Ovary (tissue), 7 donors: ENCODE measurements at regions not wholly inside any gene's neighbourhood (a gene's known extent, or its start where the extent isn't known, plus 50 kb on each side); places are given as distances from the start of the nearest gene placed in this dataset.

Experiments used
- DNase-seq, 5 donors: peaks; one replicate each; pipeline ENCODE4 v3.0.0-alpha.2; 2019 to 2020
- H3K27ac ChIP-seq, 2 donors: fragments of 200-600 bp; one replicate each; pipeline versions ENCODE4 v1.5.1 to v1.8.0; 2019 to 2022
- H3K27me3 ChIP-seq: fragments of 200-600 bp; one replicate; pipeline ENCODE4 v1.8.0; 2022
- H3K36me3 ChIP-seq: fragments of 200-600 bp; sonication (generic); one replicate; pipeline ENCODE4 v1.5.1; 2019
- H3K4me1 ChIP-seq: one replicate; pipeline ENCODE4 v1.8.1; 2013; ENCODE audit warnings: mild to moderate bottlenecking, moderate library complexity; ENCODE audit not compliant: insufficient read depth
- H3K4me3 ChIP-seq: fragments of 200-600 bp; sonication (generic); one replicate; pipeline ENCODE4 v1.5.1; 2017
- H3K9me3 ChIP-seq, 2 donors: fragments of 200-600 bp in 1 of 2; sonication (generic) in 1 of 2; one replicate each; pipeline versions ENCODE4 v1.5.1 to v1.8.1; 2013 to 2019; ENCODE audit warnings: mild to moderate bottlenecking in 1 of 2, moderate library complexity in 1 of 2
- CTCF ChIP-seq, 3 donors: fragments of 450-650 bp in 2 of 3; fragments of 200-600 bp in 1 of 3; IDR thresholded peaks; one replicate each; pipeline versions ENCODE4 v1.5.1 to v1.8.0; 2016 to 2022; ENCODE audit warnings: antibody characterized with exemption in 3 of 3, mild to moderate bottlenecking in 1 of 3
- EP300 ChIP-seq: sonication (generic); formaldehyde crosslinking; IDR thresholded peaks from one replicate; pipeline ENCODE4 v1.6.1; 2017; ENCODE audit warnings: antibody characterized with exemption
- POLR2A ChIP-seq: fragments of 450-650 bp; IDR thresholded peaks from one replicate; pipeline ENCODE4 v1.6.1; 2017; ENCODE audit warnings: antibody characterized with exemption, mild to moderate bottlenecking, moderate library complexity
- WGBS, 3 donors: extraction: QIAGEN DNeasy Blood & Tissue Kit in 1 of 3; methylation state at CpG; one replicate each; pipeline versions ENCODE4 v1.1.5 to v1.1.7; 2013 to 2017; 5-methylcytosine and 5-hydroxymethylcytosine counted together
- intact Hi-C, 4 donors: fragments of 100-400 bp; cut with DNase I; formaldehyde crosslinking; loops; one replicate each; pipeline versions ENCODE4 v1.11.0 to v1.15.1; 2022 to 2023
- donor health status: DM: no; HTN: no; CAD: no; lungs with moderate emphysema.
- donor health status: DM: no; HTN: no; CAD: no.
- donor health status: Bipolar disorder and iron deficiency.
- donor health status: DM: no; HTN: no; CAD: no.
- donor health status: DM: yes; HTN: yes; CAD: no.

- Histone ChIP-seq H3K4me1 (no peaks in the 10 kb centered on the region), H3K9me3 (peaks cover 0 to 2% of the 10 kb centered on the region in 2 donors)
- 85 to 90% (median 88%) methylated on average over 2 of the region's 2 CpGs for WGBS, 3 donors
These were observed 289.0 kb upstream of the DAB1 start for GRCh38 chr1:57712846-57713245.

DNA sequence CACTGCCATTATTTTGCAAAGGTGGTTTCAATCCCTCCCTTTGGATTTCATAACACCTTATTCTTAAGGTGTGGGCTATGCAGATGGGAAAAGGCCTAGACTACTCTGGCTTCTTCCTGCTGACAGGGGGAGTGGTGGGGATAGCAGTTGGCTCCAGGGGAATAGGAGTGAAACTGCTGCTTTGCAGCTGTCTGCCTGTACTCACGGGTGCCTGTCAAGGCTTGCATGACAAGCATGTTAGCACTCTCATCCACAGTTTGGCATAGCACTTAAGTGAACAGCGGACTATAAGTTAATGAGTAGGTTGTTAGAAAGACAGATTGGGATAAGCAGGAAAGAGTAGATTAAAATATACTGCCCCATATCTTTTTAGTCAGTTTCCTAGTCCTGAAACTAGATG lies 287.5 kb upstream of the DAB1 start:
- no peak for DNase-seq
- no peaks in the 10 kb centered on the region for H3K36me3 ChIP-seq
- no peak for TF ChIP-seq EP300
- TF ChIP-seq CTCF (IDR thresholded peaks at IDR 0.05): no peak
- TF ChIP-seq POLR2A: no peak
- no peak overlapping the region for H3K27ac ChIP-seq
- H3K9me3 ChIP-seq: peaks cover 0 to 4% of the 10 kb centered on the region in 2 donors
- WGBS, 3 donors: 65 to 73% (median 69%) methylated on average over 2 of the region's 2 CpGs
- intact Hi-C loops: no loop called here
- H3K27me3 ChIP-seq: no peaks in the 10 kb centered on the region
- no peak overlapping the region for H3K4me3 ChIP-seq
- H3K4me1 ChIP-seq: no peaks in the 10 kb centered on the region

More at GRCh38 chr1:57712846-57713245, 289.0 kb upstream of the DAB1 start:
- TF ChIP-seq CTCF (IDR thresholded peaks at IDR 0.05): no peak
- no peak for TF ChIP-seq EP300
- no peak for TF ChIP-seq POLR2A
- intact Hi-C loops: no loop called here
- H3K27me3 ChIP-seq: no peaks in the 10 kb centered on the region
- H3K27ac ChIP-seq: no peak overlapping the region
- no peak for DNase-seq
- H3K4me3 ChIP-seq: no peak overlapping the region
- no peaks in the 10 kb centered on the region for H3K36me3 ChIP-seq

- Histone ChIP-seq H3K27me3 (no peaks in the 10 kb centered on the region), H3K4me3 (no peak overlapping the region), H3K36me3 (no peaks in the 10 kb centered on the region), H3K9me3 (peaks cover 0 to 4% of the 10 kb centered on the region in 2 donors), H3K27ac (no peak overlapping the region), H3K4me1 (no peaks in the 10 kb centered on the region)
- TF ChIP-seq EP300 (no peak), POLR2A (no peak), CTCF (IDR thresholded peaks at IDR 0.05) (no peak)
- intact Hi-C loops: no loop called here
- WGBS, 3 donors: 90 to 96% (median 93%) methylated on average over 1 of the region's 1 CpG
- DNase-seq: no peak
These were observed 283.8 kb upstream of the DAB1 start for GRCh38 chr1:57707631-57708030.

DNA sequence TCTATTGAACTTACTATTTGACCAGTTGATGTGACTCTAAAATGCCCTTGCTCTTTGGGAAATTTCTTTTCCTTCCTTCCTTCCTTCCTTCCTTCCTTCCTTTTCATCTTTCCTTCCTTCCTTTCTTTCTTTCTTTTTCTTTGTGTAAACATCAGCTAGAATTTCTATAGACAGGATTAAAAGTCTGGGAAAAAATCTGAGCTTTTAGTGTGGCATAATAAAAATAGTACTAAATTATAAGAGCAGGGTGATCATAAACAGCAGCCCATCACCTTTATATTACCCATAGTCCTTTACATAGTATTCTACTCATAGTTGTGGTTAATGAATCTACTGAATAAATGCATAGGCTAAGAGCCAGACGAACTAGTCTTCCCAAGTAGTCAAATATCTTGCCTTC lies 281.0 kb upstream of the DAB1 start:
- no peak for TF ChIP-seq EP300
- TF ChIP-seq CTCF (IDR thresholded peaks at IDR 0.05): no peak
- no peak for TF ChIP-seq POLR2A
- H3K9me3 ChIP-seq: peaks cover 0 to 4% of the 10 kb centered on the region in 2 donors
- no peak for DNase-seq
- no peak overlapping the region for H3K4me3 ChIP-seq
- H3K27ac ChIP-seq: no peak overlapping the region
- 55 to 67% (median 64%) methylated on average over 1 of the region's 1 CpG for WGBS, 3 donors
- no peaks in the 10 kb centered on the region for H3K36me3 ChIP-seq
- no peaks in the 10 kb centered on the region for H3K4me1 ChIP-seq
- intact Hi-C loops: no loop called here
- H3K27me3 ChIP-seq: no peaks in the 10 kb centered on the region

- intact Hi-C loops: no loop called here
- H3K9me3 ChIP-seq: peaks cover 0 to 4% of the 10 kb centered on the region in 2 donors
- no peaks in the 10 kb centered on the region for H3K4me1 ChIP-seq
- H3K27ac ChIP-seq: no peak overlapping the region
- TF ChIP-seq EP300 (no peak), CTCF (IDR thresholded peaks at IDR 0.05) (no peak), POLR2A (no peak)
- H3K36me3 ChIP-seq: no peaks in the 10 kb centered on the region
- H3K27me3 ChIP-seq: no peaks in the 10 kb centered on the region
- H3K4me3 ChIP-seq: no peak overlapping the region
- DNase-seq: no peak
These were observed 280.4 kb upstream of the DAB1 start for GRCh38 chr1:57704231-57704630.
